ENCODE measurements at regions not wholly inside any gene's neighbourhood (a gene's known extent, or its start where the extent isn't known, plus 50 kb on each side); places are given as distances from the start of the nearest gene placed in this dataset.

GRCh38 chr2:42954227-42954962 is 162.0 kb upstream of the HAAO start:
- no peak for TF ChIP-seq CTCF (IDR thresholded peaks at IDR 0.05; ENCODE audit: low read depth, low read length)
- TF ChIP-seq EZH2phosphoT487 (IDR thresholded peaks at IDR 0.05; ENCODE audit: low read depth) = no peak
